HEK293 (cell line): ENCODE measurements at regions not wholly inside any gene's neighbourhood (a gene's known extent, or its start where the extent isn't known, plus 50 kb on each side); places are given as distances from the start of the nearest gene placed in this dataset.
"Not testable (repeated sequence)": the region's sequence is repeated elsewhere in the genome, so short reads cannot be mapped to it uniquely, and the experiment has no call there.

Experiments
- CTCF ChIA-PET: fragments of 350-600 bp; formaldehyde crosslinking; extraction: SDS; loops from one replicate; lab custom pipeline; 2021; ENCODE audit warnings: antibody characterized with exemption; lab: Yijun Ruan, JAX
- POLR2A ChIA-PET: fragments of 300-600 bp; formaldehyde crosslinking; extraction: SDS; loops from one replicate; lab custom pipeline; 2020; ENCODE audit warnings: antibody characterized with exemption, inconsistent platforms; lab: Yijun Ruan, JAX
- H3K27ac ChIP-seq: fragments of 200-500 bp; sonication (Bioruptor generic); 2 replicates; pipeline ENCODE4 v1.5.1; 2014; ENCODE audit warnings: low read depth, low read length, control low read depth, inconsistent platforms; ENCODE audit errors: extremely low read depth
- H3K36me3 ChIP-seq, 2 experiments: fragments of 200-500 bp in 1 of 2; sonication (Bioruptor generic) in 1 of 2; 1 replicate in 1 of 2; 2 replicates in 1 of 2; pipeline ENCODE4 v1.5.1; 2014 to 2017; ENCODE audit warnings: inconsistent platforms in 2 of 2, low read length in 2 of 2; ENCODE audit not compliant: control insufficient read depth in 2 of 2, insufficient read depth in 1 of 2
- H3K4me1 ChIP-seq: fragments of 200-500 bp; sonication (Bioruptor generic); 2 replicates; pipeline ENCODE4 v1.5.1; 2014; ENCODE audit warnings: mild to moderate bottlenecking, low read length, inconsistent platforms; ENCODE audit not compliant: control insufficient read depth, insufficient read depth
- H3K4me3 ChIP-seq: 2 replicates; pipeline ENCODE4 v1.5.1; 2011; ENCODE audit warnings: low read depth, mild to moderate bottlenecking, control low read depth, low read length, moderate library complexity
- H3K9me3 ChIP-seq: fragments of 200-500 bp; sonication (Bioruptor generic); 2 replicates; pipeline ENCODE4 v1.5.1; 2014; ENCODE audit warnings: low read depth, low read length, inconsistent platforms; ENCODE audit not compliant: control insufficient read depth, insufficient read depth
- GLI2 ChIP-seq: fragments of 450-650 bp; formaldehyde crosslinking; IDR thresholded peaks from 2 replicates; pipeline ENCODE4; 2017; ENCODE audit warnings: missing biosample characterization, missing genetic modification characterization, low read depth, borderline replicate concordance
- GLI4 ChIP-seq: fragments of 450-650 bp; formaldehyde crosslinking; IDR thresholded peaks from 2 replicates; pipeline ENCODE4 v1.5.1; 2016; ENCODE audit warnings: missing biosample characterization, missing genetic modification characterization
- GLIS2 ChIP-seq: fragments of 450-650 bp; formaldehyde crosslinking; IDR thresholded peaks from 2 replicates; pipeline ENCODE4 v1.5.1; 2016; ENCODE audit warnings: missing biosample characterization, missing genetic modification characterization
- SETDB1 ChIP-seq: IDR thresholded peaks from one replicate; pipeline ENCODE4 v1.6.1; 2017; ENCODE audit warnings: mild to moderate bottlenecking, low read length, moderate library complexity, mixed read lengths; ENCODE audit not compliant: insufficient read length
- TCF7L2 ChIP-seq: IDR thresholded peaks from 2 replicates; pipeline ENCODE4 v1.6.1; 2011; ENCODE audit warnings: low read depth, mild to moderate bottlenecking, inconsistent platforms, low read length, moderate library complexity, borderline replicate concordance
- ZFHX2 ChIP-seq: fragments of 450-650 bp; formaldehyde crosslinking; conservative IDR thresholded peaks from 2 replicates; pipeline ENCODE4 v1.5.1; 2016; ENCODE audit warnings: missing biosample characterization, missing genetic modification characterization
- ZNF155 ChIP-seq: fragments of 450-650 bp; formaldehyde crosslinking; IDR thresholded peaks from 2 replicates; pipeline ENCODE4 v1.5.1; 2016; ENCODE audit warnings: missing biosample characterization, missing genetic modification characterization
- ZNF311 ChIP-seq: fragments of 450-650 bp; formaldehyde crosslinking; IDR thresholded peaks from 2 replicates; pipeline ENCODE4 v1.5.1; 2017; ENCODE audit warnings: missing biosample characterization, missing genetic modification characterization, borderline replicate concordance
- ZNF391 ChIP-seq: fragments of 450-650 bp; formaldehyde crosslinking; IDR thresholded peaks from 2 replicates; pipeline ENCODE4 v1.5.1; 2016; ENCODE audit warnings: low read depth, missing biosample characterization, missing genetic modification characterization, borderline replicate concordance
- ZNF596 ChIP-seq: fragments of 450-650 bp; IDR thresholded peaks from 2 replicates; pipeline ENCODE4 v1.5.0; 2018; ENCODE audit warnings: missing biosample characterization, mild to moderate bottlenecking, missing genetic modification characterization, moderate library complexity
- ZNF664 ChIP-seq: fragments of 450-650 bp; formaldehyde crosslinking; IDR thresholded peaks from 2 replicates; pipeline ENCODE4 v1.5.1; 2016; ENCODE audit warnings: missing biosample characterization, missing genetic modification characterization
- TF ChIP-seq, protein P1 (sequence below): IDR thresholded peaks from 2 replicates; pipeline ENCODE4 v1.6.1; 2011; ENCODE audit warnings: mild to moderate bottlenecking, low read depth, low read length, borderline replicate concordance
- TF ChIP-seq, protein P2 (sequence below): fragments of 450-650 bp; formaldehyde crosslinking; IDR thresholded peaks from 2 replicates; pipeline ENCODE4 v1.5.1; 2016; ENCODE audit warnings: missing biosample characterization, missing genetic modification characterization
- TF ChIP-seq, protein P3 (sequence below): sonication (generic); formaldehyde crosslinking; IDR thresholded peaks from 2 replicates; pipeline ENCODE4 v1.8.1; 2022; ENCODE audit warnings: mild to moderate bottlenecking, moderate library complexity, missing genetic modification reagents

DNA sequence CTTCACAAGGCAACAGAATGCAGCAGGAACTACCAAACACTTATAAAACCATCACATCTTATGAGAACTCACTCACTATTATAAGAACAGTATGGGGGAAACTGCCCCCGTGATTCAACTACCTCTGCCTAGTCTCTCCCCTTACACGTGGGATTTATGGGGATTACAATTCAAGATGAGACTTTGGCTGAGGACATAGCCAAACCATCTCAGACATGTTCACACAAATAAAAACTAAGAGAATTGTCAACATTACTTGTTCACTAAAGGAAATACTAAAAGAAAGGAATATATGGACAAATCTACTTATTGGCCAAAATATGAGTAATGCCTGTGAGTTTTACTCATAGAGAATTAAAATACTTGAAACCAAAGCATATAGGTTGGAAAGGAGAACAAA, 505.1 kb downstream of the IGSF11 start:
- POLR2A ChIA-PET, result no interaction called here
- Histone ChIP-seq H3K4me3 (no peak overlapping the region), H3K27ac (no peak overlapping the region), H3K9me3 (no peaks in the 10 kb centered on the region), H3K36me3 (no peaks in the 10 kb centered on the region), H3K4me1 (no peaks in the 10 kb centered on the region)
- no peak for TF ChIP-seq TCF7L2
- TF ChIP-seq, protein P1, sequence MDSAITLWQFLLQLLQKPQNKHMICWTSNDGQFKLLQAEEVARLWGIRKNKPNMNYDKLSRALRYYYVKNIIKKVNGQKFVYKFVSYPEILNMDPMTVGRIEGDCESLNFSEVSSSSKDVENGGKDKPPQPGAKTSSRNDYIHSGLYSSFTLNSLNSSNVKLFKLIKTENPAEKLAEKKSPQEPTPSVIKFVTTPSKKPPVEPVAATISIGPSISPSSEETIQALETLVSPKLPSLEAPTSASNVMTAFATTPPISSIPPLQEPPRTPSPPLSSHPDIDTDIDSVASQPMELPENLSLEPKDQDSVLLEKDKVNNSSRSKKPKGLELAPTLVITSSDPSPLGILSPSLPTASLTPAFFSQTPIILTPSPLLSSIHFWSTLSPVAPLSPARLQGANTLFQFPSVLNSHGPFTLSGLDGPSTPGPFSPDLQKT, result no peak
- TF ChIP-seq ZNF311 (tag by site-specific recombination), result no peak
- TF ChIP-seq GLI2, result no peak
- no peak for TF ChIP-seq ZNF155
- TF ChIP-seq GLIS2 (tag by site-specific recombination), result no peak
- CTCF ChIA-PET, result no interaction called here

DNA sequence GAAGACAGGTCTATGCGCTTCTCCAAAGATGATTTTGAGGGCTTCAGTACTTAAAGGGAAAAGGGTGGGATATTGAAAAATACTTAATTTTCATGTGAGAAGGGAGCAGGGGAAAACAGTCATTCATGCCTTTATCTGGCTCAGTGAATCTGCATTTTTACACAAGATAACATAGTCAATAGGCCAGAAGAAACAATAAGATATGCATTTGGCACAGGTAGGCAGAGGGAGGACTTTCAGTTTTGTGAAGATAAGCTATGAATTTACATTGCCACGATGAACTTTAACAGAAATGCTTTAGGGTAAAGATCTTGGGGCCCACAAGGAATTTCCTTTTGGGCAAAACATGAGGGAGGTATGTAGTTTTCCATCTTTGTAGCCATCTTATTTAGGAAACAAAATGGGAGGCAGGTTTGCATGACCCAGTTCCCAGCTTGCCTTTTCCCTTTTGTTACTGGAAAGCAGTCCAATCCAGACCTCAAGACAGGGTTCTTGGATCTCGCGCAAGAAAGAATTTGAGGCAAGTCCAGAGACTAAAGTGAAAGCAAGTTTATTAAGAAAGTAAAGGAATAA, 504.2 kb downstream of the IGSF11 start:
- POLR2A ChIA-PET, result no interaction called here

DNA sequence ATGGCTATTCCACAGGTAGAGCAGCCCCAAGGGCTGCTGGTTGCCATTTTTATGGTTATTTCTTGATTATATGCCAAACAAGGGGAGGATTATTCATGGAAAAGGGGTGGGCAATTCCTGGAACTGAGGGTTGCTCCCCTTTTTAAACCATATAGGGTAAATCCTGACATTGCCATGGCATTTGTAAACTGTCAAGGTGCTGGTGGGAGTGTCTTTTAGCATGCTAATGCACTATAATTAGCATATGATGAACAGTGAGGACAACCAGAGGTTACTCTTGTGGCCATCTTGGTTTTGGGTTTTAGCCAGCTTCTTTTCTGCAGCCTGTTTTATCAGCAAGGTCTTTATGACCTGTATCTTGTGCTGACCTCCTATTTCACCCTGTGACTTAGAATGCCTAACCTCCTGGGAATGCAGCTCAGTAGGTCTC, 503.7 kb downstream of the IGSF11 start:
- H3K4me1 ChIP-seq, H3K27ac ChIP-seq, H3K4me3 ChIP-seq, H3K9me3 ChIP-seq, H3K36me3 ChIP-seq, CTCF ChIA-PET, POLR2A ChIA-PET: not testable (repeated sequence)

More for the DNA sequence above, 504.2 kb downstream of the IGSF11 start:
- Histone ChIP-seq H3K9me3 (no peaks in the 10 kb centered on the region), H3K4me3 (no peak overlapping the region), H3K4me1 (no peaks in the 10 kb centered on the region), H3K36me3 (no peaks in the 10 kb centered on the region), H3K27ac (no peak overlapping the region)
- CTCF ChIA-PET, result no interaction called here
- TF ChIP-seq GLI4 (tag by site-specific recombination) (no peak), ZNF664 (tag by site-specific recombination) (no peak), ZNF596 (tag by site-specific recombination) (no peak), ZNF391 (tag by site-specific recombination) (no peak), ZFHX2 (no peak)
- TF ChIP-seq, protein P2, sequence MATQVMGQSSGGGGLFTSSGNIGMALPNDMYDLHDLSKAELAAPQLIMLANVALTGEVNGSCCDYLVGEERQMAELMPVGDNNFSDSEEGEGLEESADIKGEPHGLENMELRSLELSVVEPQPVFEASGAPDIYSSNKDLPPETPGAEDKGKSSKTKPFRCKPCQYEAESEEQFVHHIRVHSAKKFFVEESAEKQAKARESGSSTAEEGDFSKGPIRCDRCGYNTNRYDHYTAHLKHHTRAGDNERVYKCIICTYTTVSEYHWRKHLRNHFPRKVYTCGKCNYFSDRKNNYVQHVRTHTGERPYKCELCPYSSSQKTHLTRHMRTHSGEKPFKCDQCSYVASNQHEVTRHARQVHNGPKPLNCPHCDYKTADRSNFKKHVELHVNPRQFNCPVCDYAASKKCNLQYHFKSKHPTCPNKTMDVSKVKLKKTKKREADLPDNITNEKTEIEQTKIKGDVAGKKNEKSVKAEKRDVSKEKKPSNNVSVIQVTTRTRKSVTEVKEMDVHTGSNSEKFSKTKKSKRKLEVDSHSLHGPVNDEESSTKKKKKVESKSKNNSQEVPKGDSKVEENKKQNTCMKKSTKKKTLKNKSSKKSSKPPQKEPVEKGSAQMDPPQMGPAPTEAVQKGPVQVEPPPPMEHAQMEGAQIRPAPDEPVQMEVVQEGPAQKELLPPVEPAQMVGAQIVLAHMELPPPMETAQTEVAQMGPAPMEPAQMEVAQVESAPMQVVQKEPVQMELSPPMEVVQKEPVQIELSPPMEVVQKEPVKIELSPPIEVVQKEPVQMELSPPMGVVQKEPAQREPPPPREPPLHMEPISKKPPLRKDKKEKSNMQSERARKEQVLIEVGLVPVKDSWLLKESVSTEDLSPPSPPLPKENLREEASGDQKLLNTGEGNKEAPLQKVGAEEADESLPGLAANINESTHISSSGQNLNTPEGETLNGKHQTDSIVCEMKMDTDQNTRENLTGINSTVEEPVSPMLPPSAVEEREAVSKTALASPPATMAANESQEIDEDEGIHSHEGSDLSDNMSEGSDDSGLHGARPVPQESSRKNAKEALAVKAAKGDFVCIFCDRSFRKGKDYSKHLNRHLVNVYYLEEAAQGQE (tag by site-specific recombination), result no peak

DNA sequence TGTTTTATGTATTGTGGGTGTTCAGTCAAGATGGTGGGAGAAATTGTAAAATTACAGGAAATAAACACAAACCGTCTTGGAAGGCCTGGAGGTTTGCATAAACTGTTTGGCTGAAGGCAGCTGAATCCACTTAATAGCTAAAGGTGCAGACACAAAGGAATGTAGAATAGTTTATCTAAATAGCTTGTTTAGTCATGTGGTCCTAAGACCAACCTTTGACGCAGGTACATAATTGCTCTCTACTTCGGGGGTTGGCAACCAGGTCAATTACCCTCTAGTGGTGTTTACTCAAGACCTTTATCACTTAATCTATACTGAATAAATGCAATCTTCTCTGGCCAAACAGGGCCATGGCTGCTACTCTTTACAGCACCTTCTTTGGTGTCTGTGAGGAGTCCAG, 502.8 kb downstream of the IGSF11 start:
- Histone ChIP-seq H3K36me3 (no peaks in the 10 kb centered on the region), H3K4me3 (no peak overlapping the region), H3K9me3 (no peaks in the 10 kb centered on the region), H3K27ac (no peak overlapping the region), H3K4me1 (no peaks in the 10 kb centered on the region)
- CTCF ChIA-PET, result no interaction called here
- TF ChIP-seq, protein P3, sequence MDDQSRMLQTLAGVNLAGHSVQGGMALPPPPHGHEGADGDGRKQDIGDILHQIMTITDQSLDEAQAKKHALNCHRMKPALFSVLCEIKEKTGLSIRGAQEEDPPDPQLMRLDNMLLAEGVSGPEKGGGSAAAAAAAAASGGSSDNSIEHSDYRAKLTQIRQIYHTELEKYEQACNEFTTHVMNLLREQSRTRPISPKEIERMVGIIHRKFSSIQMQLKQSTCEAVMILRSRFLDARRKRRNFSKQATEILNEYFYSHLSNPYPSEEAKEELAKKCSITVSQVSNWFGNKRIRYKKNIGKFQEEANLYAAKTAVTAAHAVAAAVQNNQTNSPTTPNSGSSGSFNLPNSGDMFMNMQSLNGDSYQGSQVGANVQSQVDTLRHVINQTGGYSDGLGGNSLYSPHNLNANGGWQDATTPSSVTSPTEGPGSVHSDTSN, result no peak
- peak; percentile 38 for TF ChIP-seq SETDB1
- POLR2A ChIA-PET, result no interaction called here
